BJ (cell line): ENCODE measurements at regions not wholly inside any gene's neighbourhood (a gene's known extent, or its start where the extent isn't known, plus 50 kb on each side); places are given as distances from the start of the nearest gene placed in this dataset.

Experiments used
- CTCF ChIA-PET: fragments of 350-600 bp; formaldehyde crosslinking; extraction: SDS; loops from one replicate; lab custom pipeline; 2021; ENCODE audit warnings: antibody characterized with exemption, inconsistent platforms; lab: Yijun Ruan, JAX
- POLR2A ChIA-PET: fragments of 300-600 bp; sonication (Branson Sonifier 250); formaldehyde crosslinking; extraction: SDS; loops from one replicate; lab custom pipeline; 2021; ENCODE audit warnings: antibody characterized with exemption; lab: Charles Lee
- DNase-seq: peaks from one replicate; pipeline ENCODE4 v3.0.0-alpha.2; 2011; ENCODE audit warnings: low read depth
- H3K27me3 ChIP-seq: 2 replicates; pipeline ENCODE4 v1.6.0; 2011; ENCODE audit warnings: low read length; ENCODE audit not compliant: control insufficient read depth, insufficient read depth
- H3K36me3 ChIP-seq: 2 replicates; pipeline ENCODE4 v1.5.1; 2011; ENCODE audit warnings: low read length; ENCODE audit not compliant: control insufficient read depth, insufficient read depth
- H3K4me3 ChIP-seq: 2 replicates; pipeline ENCODE4 v1.5.1; 2011; ENCODE audit warnings: low read depth, mild to moderate bottlenecking, control low read depth, low read length
- CTCF ChIP-seq: IDR thresholded peaks from 2 replicates; pipeline ENCODE4 v1.5.1; 2011; ENCODE audit warnings: low read depth, mild to moderate bottlenecking, control low read depth, inconsistent platforms, low read length, moderate library complexity; ENCODE audit not compliant: insufficient read depth

- Histone ChIP-seq H3K4me3 (no peak overlapping the region), H3K27me3 (no peaks in the 10 kb centered on the region), H3K36me3 (no peaks in the 10 kb centered on the region)
- POLR2A ChIA-PET, result no interaction called here
- no peak for TF ChIP-seq CTCF
- no peak for DNase-seq
- CTCF ChIA-PET, result no interaction called here
Observed at GRCh38 chr17:71251276-71251675, 869.5 kb upstream of the SOX9 start.

GRCh38 chr17:71251951-71252350, 868.9 kb upstream of the SOX9 start:
- no peak for DNase-seq
- Histone ChIP-seq H3K27me3 (no peaks in the 10 kb centered on the region), H3K36me3 (no peaks in the 10 kb centered on the region), H3K4me3 (no peak overlapping the region)
- ChIA-PET POLR2A (no interaction called here), CTCF (interaction anchor here (0.7 kb wide), 1 partner anchor 161 kb away, joined by 3 read pairs; no protein-coding TSS in a partner anchor)
- no peak for TF ChIP-seq CTCF

- ChIA-PET CTCF (interaction anchor here (0.7 kb wide), 1 partner anchor 161 kb away, joined by 3 read pairs; no protein-coding TSS in a partner anchor), POLR2A (no interaction called here)
- H3K36me3 ChIP-seq, result no peaks in the 10 kb centered on the region
- H3K27me3 ChIP-seq, result no peaks in the 10 kb centered on the region
- no peak for TF ChIP-seq CTCF
- no peak for DNase-seq
- no peak overlapping the region for H3K4me3 ChIP-seq
Observed at GRCh38 chr17:71252436-71252835, 868.4 kb upstream of the SOX9 start.

GRCh38 chr17:71257096-71257495, 863.7 kb upstream of the SOX9 start:
- no peaks in the 10 kb centered on the region for H3K36me3 ChIP-seq
- TF ChIP-seq CTCF, result no peak
- ChIA-PET CTCF (no interaction called here), POLR2A (no interaction called here)
- H3K4me3 ChIP-seq, result no peak overlapping the region
- no peaks in the 10 kb centered on the region for H3K27me3 ChIP-seq
- no peak for DNase-seq

GRCh38 chr17:71260366-71260940, 860.4 kb upstream of the SOX9 start:
- ChIA-PET POLR2A (no interaction called here), CTCF (no interaction called here)

More at GRCh38 chr17:71260366-71260940, 860.4 kb upstream of the SOX9 start:
- Histone ChIP-seq H3K4me3 (no peak overlapping the region), H3K36me3 (no peaks in the 10 kb centered on the region), H3K27me3 (no peaks in the 10 kb centered on the region; the same call in 1 of the 2 replicates)
- TF ChIP-seq CTCF, result no peak
- DNase-seq, result no peak
